H9 (cell line): ENCODE measurements at regions not wholly inside any gene's neighbourhood (a gene's known extent, or its start where the extent isn't known, plus 50 kb on each side); places are given as distances from the start of the nearest gene placed in this dataset.

Source experiments
- DNase-seq: peaks from one replicate; pipeline ENCODE4 v3.0.0-alpha.2; 2017
- H2AFZ ChIP-seq: one replicate; pipeline ENCODE4 v1.6.1; 2013; ENCODE audit warnings: mild to moderate bottlenecking, low read length, control low read depth, moderate library complexity
- H2AK5ac ChIP-seq: 2 replicates; pipeline ENCODE4 v1.6.1; 2013; ENCODE audit warnings: low read length, control low read depth, mixed read lengths; ENCODE audit not compliant: insufficient read length
- H2BK120ac ChIP-seq: one replicate; pipeline ENCODE4 v1.6.1; 2013; ENCODE audit warnings: low read depth, mild to moderate bottlenecking, low read length, control low read depth, inconsistent platforms; ENCODE audit not compliant: poor library complexity, severe bottlenecking
- H2BK12ac ChIP-seq: 2 replicates; pipeline ENCODE4 v1.6.1; 2013; ENCODE audit warnings: low read length, control low read depth, mixed read lengths, low read depth; ENCODE audit not compliant: insufficient read length
- H2BK15ac ChIP-seq: 2 replicates; pipeline ENCODE4 v1.6.1; 2013; ENCODE audit warnings: low read depth, low read length, control low read depth
- H2BK20ac ChIP-seq: one replicate; pipeline ENCODE4 v1.6.1; 2013; ENCODE audit warnings: low read depth, mild to moderate bottlenecking, low read length, control low read depth, inconsistent platforms; ENCODE audit not compliant: poor library complexity, severe bottlenecking
- H2BK5ac ChIP-seq: 2 replicates; pipeline ENCODE4 v1.6.1; 2013; ENCODE audit warnings: low read length, control low read depth, mixed read lengths; ENCODE audit not compliant: insufficient read length
- H3K14ac ChIP-seq: 2 replicates; pipeline ENCODE4 v1.6.1; 2013; ENCODE audit warnings: low read length, control low read depth; ENCODE audit not compliant: insufficient read depth
- H3K18ac ChIP-seq: 2 replicates; pipeline ENCODE4 v1.6.1; 2013; ENCODE audit warnings: low read depth, mild to moderate bottlenecking, mixed read lengths, low read length, control low read depth; ENCODE audit not compliant: insufficient read length
- H3K23ac ChIP-seq: 2 replicates; pipeline ENCODE4 v1.6.1; 2013; ENCODE audit warnings: low read length, control low read depth, mixed read lengths, low read depth; ENCODE audit not compliant: insufficient read length
- H3K23me2 ChIP-seq: 2 replicates; pipeline ENCODE4 v1.6.1; 2013; ENCODE audit warnings: low read depth, mild to moderate bottlenecking, mixed read lengths, low read length, control low read depth; ENCODE audit not compliant: insufficient read length, poor library complexity, severe bottlenecking
- H3K27ac ChIP-seq: 2 replicates; pipeline ENCODE4 v1.5.1; 2013; ENCODE audit warnings: low read length, control low read depth, mixed read lengths, low read depth; ENCODE audit not compliant: insufficient read length
- H3K27me3 ChIP-seq: 2 replicates; pipeline ENCODE4 v1.6.1; 2013; ENCODE audit warnings: low read length, control low read depth, inconsistent platforms; ENCODE audit not compliant: insufficient read depth
- H3K4ac ChIP-seq: 2 replicates; pipeline ENCODE4 v1.6.1; 2013; ENCODE audit warnings: low read depth, mild to moderate bottlenecking, control low read depth, inconsistent platforms, low read length, moderate library complexity
- H3K4me1 ChIP-seq: 2 replicates; pipeline ENCODE4 v1.6.1; 2013; ENCODE audit warnings: low read length, control low read depth, inconsistent platforms; ENCODE audit not compliant: insufficient read depth
- H3K4me2 ChIP-seq: 2 replicates; pipeline ENCODE4 v1.6.1; 2013; ENCODE audit warnings: low read length, control low read depth, mixed read lengths; ENCODE audit not compliant: insufficient read length, insufficient read depth
- H3K56ac ChIP-seq: 2 replicates; pipeline ENCODE4 v1.6.1; 2013; ENCODE audit warnings: low read depth, mild to moderate bottlenecking, mixed read lengths, low read length, control low read depth; ENCODE audit not compliant: insufficient read length
- H3K79me1 ChIP-seq: 2 replicates; pipeline ENCODE4 v1.6.1; 2013; ENCODE audit warnings: low read depth, mild to moderate bottlenecking, moderate library complexity, low read length, control low read depth, inconsistent platforms; ENCODE audit not compliant: insufficient read depth, poor library complexity, severe bottlenecking
- H3K79me2 ChIP-seq: 2 replicates; pipeline ENCODE4 v1.6.1; 2013; ENCODE audit warnings: low read length, control low read depth, inconsistent platforms; ENCODE audit not compliant: insufficient read depth
- H3K9ac ChIP-seq: 2 replicates; pipeline ENCODE4 v1.6.1; 2013; ENCODE audit warnings: low read length, control low read depth, mixed read lengths; ENCODE audit not compliant: insufficient read length; ENCODE audit errors: extremely low read depth
- H3K9me3 ChIP-seq: one replicate; pipeline ENCODE4 v1.6.1; 2013; ENCODE audit warnings: low read depth, low read length, inconsistent platforms; ENCODE audit not compliant: control insufficient read depth
- H3T11ph ChIP-seq: one replicate; pipeline ENCODE4 v1.6.1; 2013; ENCODE audit warnings: mild to moderate bottlenecking, low read length, control low read depth, inconsistent platforms
- H4K20me1 ChIP-seq: one replicate; pipeline ENCODE4 v1.6.1; 2013; ENCODE audit not compliant: control insufficient read depth, insufficient read length, insufficient read depth
- H4K5ac ChIP-seq: 2 replicates; pipeline ENCODE4 v1.6.1; 2013; ENCODE audit warnings: low read depth, mild to moderate bottlenecking, mixed read lengths, low read length, control low read depth; ENCODE audit not compliant: insufficient read length
- H4K8ac ChIP-seq: replicated peaks from 2 replicates; pipeline ENCODE4 v1.6.1; 2013; ENCODE audit warnings: low read length, control low read depth, mixed read lengths, low read depth; ENCODE audit not compliant: insufficient read length
- H4K91ac ChIP-seq: 2 replicates; pipeline ENCODE4 v1.6.1; 2013; ENCODE audit warnings: low read depth, mild to moderate bottlenecking, moderate library complexity, mixed read lengths, low read length, control low read depth; ENCODE audit not compliant: insufficient read length
- H3K27ac Mint-ChIP-seq, 3 experiments: 2 replicates in 2 of 3; 3 replicates in 1 of 3; pipeline ENCODE4 v1.8.0; 2020 to 2021; ENCODE audit warnings: mixed read lengths in 3 of 3, mild to moderate bottlenecking in 1 of 3, moderate library complexity in 1 of 3
- H3K27me3 Mint-ChIP-seq: 2 replicates; pipeline ENCODE4 v1.8.0; 2021; ENCODE audit warnings: low read depth, mild to moderate bottlenecking, moderate library complexity, mixed read lengths
- H3K36me3 Mint-ChIP-seq, 3 experiments: 2 replicates in 2 of 3; 3 replicates in 1 of 3; pipeline ENCODE4 v1.8.0; 2020 to 2021; ENCODE audit warnings: low read depth in 3 of 3, mixed read lengths in 3 of 3; ENCODE audit not compliant: insufficient read depth in 1 of 3
- H3K4me1 Mint-ChIP-seq, 2 experiments: 2 replicates each; pipeline ENCODE4 v1.8.0; 2020; ENCODE audit warnings: mixed read lengths in 2 of 2
- H3K4me3 Mint-ChIP-seq, 2 experiments: 2 replicates in 1 of 2; 3 replicates in 1 of 2; pipeline ENCODE4 v1.8.0; 2020 to 2021; ENCODE audit warnings: mild to moderate bottlenecking in 2 of 2, mixed read lengths in 2 of 2, moderate library complexity in 1 of 2
- H3K9me3 Mint-ChIP-seq, 2 experiments: 2 replicates in 1 of 2; 3 replicates in 1 of 2; pipeline ENCODE4 v1.8.0; 2020; ENCODE audit warnings: mild to moderate bottlenecking in 2 of 2, mixed read lengths in 2 of 2, moderate library complexity in 1 of 2
- CTCF ChIP-seq: fragments of 200-600 bp; sonication (generic); conservative IDR thresholded peaks from 3 replicates; pipeline ENCODE4 v1.8.0; 2021; ENCODE audit warnings: antibody characterized with exemption, mild to moderate bottlenecking
- WGBS: extraction: QIAGEN DNeasy Blood & Tissue Kit; methylation state at CpG from one replicate; pipeline ENCODE4 v1.1.7; 2013; ENCODE audit warnings: missing lambda C conversion rate, low lambda C conversion rate, mixed read lengths; ENCODE audit not compliant: insufficient read length; ENCODE audit errors: extremely low coverage; 5-methylcytosine and 5-hydroxymethylcytosine counted together

GRCh38 chr2:215836881-215837280, 176.5 kb downstream of the MREG start:
- H3K4me1 Mint-ChIP-seq = peaks cover 3 to 6% of the 10 kb centered on the region in 2 experiments; a peak in 3 of 4 replicates
- no peak for TF ChIP-seq CTCF
- no peak overlapping the region for H4K91ac ChIP-seq

More at GRCh38 chr2:215836881-215837280, 176.5 kb downstream of the MREG start:
- no peak overlapping the region for H3K56ac ChIP-seq
- no peak overlapping the region for H3K4ac ChIP-seq
- no peak overlapping the region for H3K27ac ChIP-seq
- no peak overlapping the region for H2BK5ac ChIP-seq
- H4K20me1 ChIP-seq = no peaks in the 10 kb centered on the region
- no peak overlapping the region for H4K5ac ChIP-seq
- no peaks in the 10 kb centered on the region for H3K23me2 ChIP-seq
- H3K18ac ChIP-seq = no peak overlapping the region
- H2AK5ac ChIP-seq = no peak overlapping the region
- Mint-ChIP-seq H3K27ac (no peak overlapping the region), H3K36me3 (no peaks in the 10 kb centered on the region), H3K4me3 (no peak overlapping the region), H3K9me3 (no peaks in the 10 kb centered on the region), H3K27me3 (no peaks in the 10 kb centered on the region)
- no peak overlapping the region for H2BK12ac ChIP-seq
- H3K4me1 ChIP-seq = no peaks in the 10 kb centered on the region
- no peak overlapping the region for H2BK15ac ChIP-seq
- no peak overlapping the region for H3K9ac ChIP-seq
- no peak for DNase-seq
- no peak overlapping the region for H2BK120ac ChIP-seq
- no peak overlapping the region for H3K23ac ChIP-seq
- no peak overlapping the region for H3K14ac ChIP-seq
- H2BK20ac ChIP-seq = no peak overlapping the region
- H3K4me2 ChIP-seq = no peak overlapping the region
- no peak overlapping the region for H4K8ac ChIP-seq
- no peaks in the 10 kb centered on the region for H3K9me3 ChIP-seq
- WGBS = 100% methylated on average over 1 of the region's 4 CpGs
- no peaks in the 10 kb centered on the region for H3K79me2 ChIP-seq
- no peak overlapping the region for H2AFZ ChIP-seq
- H3K79me1 ChIP-seq = no peaks in the 10 kb centered on the region
- no peaks in the 10 kb centered on the region for H3K27me3 ChIP-seq
- no peak overlapping the region for H3T11ph ChIP-seq
